Neural cell (in vitro differentiated cells): ENCODE measurements at regions not wholly inside any gene's neighbourhood (a gene's known extent, or its start where the extent isn't known, plus 50 kb on each side); places are given as distances from the start of the nearest gene placed in this dataset.

Experiments used
- H2AFZ ChIP-seq: fragments of 200-600, 300-800 bp; sonication (generic), shearing (Covaris generic); 2 replicates; pipeline ENCODE4 v1.6.0; 2014; ENCODE audit warnings: low read depth, mild to moderate bottlenecking, antibody characterized with exemption, low read length, moderate library complexity
- H3F3A ChIP-seq: fragments of 200-600 bp; shearing (Covaris generic); 2 replicates; pipeline ENCODE4 v1.6.1; 2016; ENCODE audit warnings: mild to moderate bottlenecking, moderate library complexity, mixed read lengths, antibody characterized with exemption, low read length; ENCODE audit not compliant: insufficient read depth, poor library complexity, severe bottlenecking
- H3K27ac ChIP-seq: fragments of 200-600, 300-800 bp; sonication (generic), shearing (Covaris generic); 2 replicates; pipeline ENCODE4 v1.5.1; 2014; ENCODE audit warnings: mild to moderate bottlenecking, low read length, moderate library complexity
- H3K27me3 ChIP-seq: fragments of 300-800, 200-600 bp; sonication (generic), shearing (Covaris generic); 2 replicates; pipeline ENCODE4 v1.6.0; 2014; ENCODE audit warnings: mild to moderate bottlenecking, low read depth, low read length, moderate library complexity; ENCODE audit not compliant: insufficient read depth
- H3K36me3 ChIP-seq: fragments of 300-800, 200-600 bp; sonication (generic), shearing (Covaris generic); 2 replicates; pipeline ENCODE4 v1.5.1; 2014; ENCODE audit warnings: mild to moderate bottlenecking, antibody characterized with exemption, low read length, moderate library complexity; ENCODE audit not compliant: insufficient read depth
- H3K4me2 ChIP-seq: fragments of 300-800, 200-600 bp; sonication (generic), shearing (Covaris generic); 2 replicates; pipeline ENCODE4 v1.6.0; 2014; ENCODE audit warnings: mild to moderate bottlenecking, low read length
- H3K4me3 ChIP-seq: fragments of 300-800, 200-600 bp; sonication (generic), shearing (Covaris generic); 2 replicates; pipeline ENCODE4 v1.5.1; 2014; ENCODE audit warnings: mild to moderate bottlenecking, low read length, moderate library complexity
- H3K79me2 ChIP-seq: fragments of 200-600 bp; shearing (Covaris generic); replicated peaks from 2 replicates; pipeline ENCODE4 v1.6.0; 2014; ENCODE audit warnings: mild to moderate bottlenecking, low read length, moderate library complexity; ENCODE audit not compliant: insufficient read depth
- H3K9ac ChIP-seq: fragments of 300-800, 200-600 bp; sonication (generic), shearing (Covaris generic); 2 replicates; pipeline ENCODE4 v1.6.1; 2016; ENCODE audit warnings: mild to moderate bottlenecking, low read length, mixed read lengths
- H3K9me2 ChIP-seq: fragments of 200-600 bp; shearing (Covaris generic); 2 replicates; pipeline ENCODE4 v1.6.1; 2016; ENCODE audit warnings: mild to moderate bottlenecking, low read length, mixed read lengths; ENCODE audit not compliant: insufficient read depth
- H3K9me3 ChIP-seq: fragments of 200-600, 300-800 bp; sonication (generic), shearing (Covaris generic); 2 replicates; pipeline ENCODE4 v1.6.1; 2016; ENCODE audit warnings: mild to moderate bottlenecking, mixed run types, low read length, moderate library complexity, mixed read lengths
- H4K20me1 ChIP-seq: fragments of 200-600 bp; shearing (Covaris generic); 2 replicates; pipeline ENCODE4 v1.6.1; 2016; ENCODE audit warnings: mild to moderate bottlenecking, mixed run types; ENCODE audit not compliant: insufficient read depth
- EP300 ChIP-seq: fragments of 450-650 bp; conservative IDR thresholded peaks from 2 replicates; pipeline ENCODE4 v1.6.1; 2014; ENCODE audit warnings: antibody characterized with exemption, mild to moderate bottlenecking, moderate library complexity; ENCODE audit not compliant: poor library complexity, severe bottlenecking
- EZH2 ChIP-seq: fragments of 200-600, 300-800 bp; shearing (Covaris generic), sonication (generic); IDR thresholded peaks from 2 replicates; pipeline ENCODE4 v1.6.1; 2014; ENCODE audit warnings: antibody characterized with exemption, low read length, borderline replicate concordance, mild to moderate bottlenecking; ENCODE audit not compliant: insufficient read depth, poor library complexity, severe bottlenecking
- MXI1 ChIP-seq: fragments of 450-650 bp; conservative IDR thresholded peaks from 2 replicates; pipeline ENCODE4 v1.6.1; 2014; ENCODE audit warnings: antibody characterized with exemption, mild to moderate bottlenecking; ENCODE audit not compliant: poor library complexity, severe bottlenecking
- POLR2AphosphoS5 ChIP-seq: IDR thresholded peaks from 2 replicates; pipeline ENCODE4 v1.6.1; 2012
- RAD21 ChIP-seq: fragments of 450-650 bp; conservative IDR thresholded peaks from 2 replicates; pipeline ENCODE4 v1.6.1; 2014; ENCODE audit warnings: antibody characterized with exemption, mild to moderate bottlenecking, moderate library complexity
- SMC3 ChIP-seq: fragments of 450-650 bp; conservative IDR thresholded peaks from 2 replicates; pipeline ENCODE4 v1.6.1; 2014; ENCODE audit warnings: antibody characterized with exemption, mild to moderate bottlenecking, moderate library complexity; ENCODE audit not compliant: poor library complexity
- TAF1 ChIP-seq: IDR thresholded peaks from 2 replicates; pipeline ENCODE4 v1.6.1; 2012; ENCODE audit warnings: low read depth
- TF ChIP-seq, protein P1 (sequence below): IDR thresholded peaks from 2 replicates; pipeline ENCODE4 v1.6.1; 2012; ENCODE audit warnings: borderline replicate concordance
- TF ChIP-seq, protein P2 (sequence below): fragments of 450-650 bp; IDR thresholded peaks from 2 replicates; pipeline ENCODE4 v1.5.1; 2014; ENCODE audit warnings: antibody characterized with exemption, mild to moderate bottlenecking, moderate library complexity; ENCODE audit not compliant: poor library complexity, severe bottlenecking

DNA sequence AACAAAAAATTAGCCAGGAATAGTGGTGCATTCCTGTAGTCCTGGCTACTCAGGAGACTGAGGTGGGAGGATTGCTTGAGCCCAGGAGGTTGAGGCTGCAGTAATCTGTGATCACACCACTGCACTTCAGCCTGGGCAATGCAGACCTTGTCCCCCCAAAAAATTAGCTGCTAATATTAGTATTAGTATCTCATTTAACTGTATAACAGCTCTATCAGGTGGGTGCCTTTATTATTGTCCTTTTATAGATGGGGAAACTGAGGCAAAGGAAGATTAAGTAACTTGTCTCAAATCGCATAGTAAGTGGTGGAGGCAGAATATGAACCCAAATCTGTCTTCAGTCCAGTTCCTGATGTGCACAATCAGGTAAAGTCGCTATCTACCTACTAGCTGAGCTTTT, 142.3 kb upstream of the CRY1 start:
- H3K36me3 ChIP-seq = no peaks in the 10 kb centered on the region
- H3K9ac ChIP-seq = no peak overlapping the region

DNA sequence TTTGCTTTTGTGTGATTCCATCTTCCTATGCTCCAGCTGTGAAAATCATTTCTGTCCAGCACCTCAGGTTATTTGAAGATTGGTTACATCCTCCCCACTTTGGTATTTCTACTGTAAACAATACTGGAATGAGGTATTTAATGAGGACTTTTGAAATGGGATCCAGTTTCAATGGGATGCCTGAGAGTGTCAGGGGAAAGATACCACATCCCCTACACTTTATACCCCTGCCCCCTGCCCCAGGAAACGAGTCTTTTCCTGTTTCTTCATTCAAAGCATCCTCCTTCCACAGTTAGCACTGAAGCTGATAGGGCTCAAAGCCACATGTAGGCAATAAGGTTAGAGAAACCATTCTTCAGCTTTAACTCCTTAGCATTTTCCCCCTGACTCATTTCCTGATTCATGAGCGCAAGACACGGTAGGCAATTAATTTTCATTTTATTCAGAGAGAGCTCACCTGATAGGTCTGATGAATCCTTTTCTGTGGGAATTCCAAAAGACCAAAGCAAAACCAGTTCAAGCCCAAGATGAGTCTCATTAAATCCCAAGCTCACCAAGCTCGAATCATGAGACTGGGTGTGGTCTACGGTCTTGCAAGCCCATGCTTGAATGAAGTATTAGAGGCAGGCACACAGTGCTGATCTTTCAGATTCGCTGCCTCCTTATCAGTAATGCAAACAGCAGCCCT, 143.6 kb upstream of the CRY1 start:
- Histone ChIP-seq H3K9ac (no peak overlapping the region), H3K79me2 (no peaks in the 10 kb centered on the region), H2AFZ (no peak overlapping the region), H4K20me1 (no peaks in the 10 kb centered on the region), H3K4me3 (no peak overlapping the region), H3K9me2 (no peaks in the 10 kb centered on the region), H3K36me3 (no peaks in the 10 kb centered on the region), H3K4me2 (no peak overlapping the region), H3K27ac (no peak overlapping the region), H3K9me3 (no peaks in the 10 kb centered on the region), H3K27me3 (no peaks in the 10 kb centered on the region), H3F3A (no peaks in the 10 kb centered on the region)
- TF ChIP-seq TAF1 = no peak
- TF ChIP-seq MXI1 = no peak
- no peak for TF ChIP-seq SMC3
- no peak for TF ChIP-seq RAD21
- no peak for TF ChIP-seq EZH2
- TF ChIP-seq EP300 = no peak
- TF ChIP-seq, protein P1, sequence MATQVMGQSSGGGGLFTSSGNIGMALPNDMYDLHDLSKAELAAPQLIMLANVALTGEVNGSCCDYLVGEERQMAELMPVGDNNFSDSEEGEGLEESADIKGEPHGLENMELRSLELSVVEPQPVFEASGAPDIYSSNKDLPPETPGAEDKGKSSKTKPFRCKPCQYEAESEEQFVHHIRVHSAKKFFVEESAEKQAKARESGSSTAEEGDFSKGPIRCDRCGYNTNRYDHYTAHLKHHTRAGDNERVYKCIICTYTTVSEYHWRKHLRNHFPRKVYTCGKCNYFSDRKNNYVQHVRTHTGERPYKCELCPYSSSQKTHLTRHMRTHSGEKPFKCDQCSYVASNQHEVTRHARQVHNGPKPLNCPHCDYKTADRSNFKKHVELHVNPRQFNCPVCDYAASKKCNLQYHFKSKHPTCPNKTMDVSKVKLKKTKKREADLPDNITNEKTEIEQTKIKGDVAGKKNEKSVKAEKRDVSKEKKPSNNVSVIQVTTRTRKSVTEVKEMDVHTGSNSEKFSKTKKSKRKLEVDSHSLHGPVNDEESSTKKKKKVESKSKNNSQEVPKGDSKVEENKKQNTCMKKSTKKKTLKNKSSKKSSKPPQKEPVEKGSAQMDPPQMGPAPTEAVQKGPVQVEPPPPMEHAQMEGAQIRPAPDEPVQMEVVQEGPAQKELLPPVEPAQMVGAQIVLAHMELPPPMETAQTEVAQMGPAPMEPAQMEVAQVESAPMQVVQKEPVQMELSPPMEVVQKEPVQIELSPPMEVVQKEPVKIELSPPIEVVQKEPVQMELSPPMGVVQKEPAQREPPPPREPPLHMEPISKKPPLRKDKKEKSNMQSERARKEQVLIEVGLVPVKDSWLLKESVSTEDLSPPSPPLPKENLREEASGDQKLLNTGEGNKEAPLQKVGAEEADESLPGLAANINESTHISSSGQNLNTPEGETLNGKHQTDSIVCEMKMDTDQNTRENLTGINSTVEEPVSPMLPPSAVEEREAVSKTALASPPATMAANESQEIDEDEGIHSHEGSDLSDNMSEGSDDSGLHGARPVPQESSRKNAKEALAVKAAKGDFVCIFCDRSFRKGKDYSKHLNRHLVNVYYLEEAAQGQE = no peak
- no peak for TF ChIP-seq POLR2AphosphoS5
- TF ChIP-seq, protein P2, sequence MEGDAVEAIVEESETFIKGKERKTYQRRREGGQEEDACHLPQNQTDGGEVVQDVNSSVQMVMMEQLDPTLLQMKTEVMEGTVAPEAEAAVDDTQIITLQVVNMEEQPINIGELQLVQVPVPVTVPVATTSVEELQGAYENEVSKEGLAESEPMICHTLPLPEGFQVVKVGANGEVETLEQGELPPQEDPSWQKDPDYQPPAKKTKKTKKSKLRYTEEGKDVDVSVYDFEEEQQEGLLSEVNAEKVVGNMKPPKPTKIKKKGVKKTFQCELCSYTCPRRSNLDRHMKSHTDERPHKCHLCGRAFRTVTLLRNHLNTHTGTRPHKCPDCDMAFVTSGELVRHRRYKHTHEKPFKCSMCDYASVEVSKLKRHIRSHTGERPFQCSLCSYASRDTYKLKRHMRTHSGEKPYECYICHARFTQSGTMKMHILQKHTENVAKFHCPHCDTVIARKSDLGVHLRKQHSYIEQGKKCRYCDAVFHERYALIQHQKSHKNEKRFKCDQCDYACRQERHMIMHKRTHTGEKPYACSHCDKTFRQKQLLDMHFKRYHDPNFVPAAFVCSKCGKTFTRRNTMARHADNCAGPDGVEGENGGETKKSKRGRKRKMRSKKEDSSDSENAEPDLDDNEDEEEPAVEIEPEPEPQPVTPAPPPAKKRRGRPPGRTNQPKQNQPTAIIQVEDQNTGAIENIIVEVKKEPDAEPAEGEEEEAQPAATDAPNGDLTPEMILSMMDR = no peak

More for the DNA sequence above, 142.3 kb upstream of the CRY1 start:
- no peaks in the 10 kb centered on the region for H3K9me3 ChIP-seq
- no peak overlapping the region for H3K4me3 ChIP-seq
- no peaks in the 10 kb centered on the region for H3F3A ChIP-seq
- no peaks in the 10 kb centered on the region for H4K20me1 ChIP-seq
- H3K79me2 ChIP-seq = no peaks in the 10 kb centered on the region
- no peak overlapping the region for H3K27ac ChIP-seq
- no peak overlapping the region for H3K4me2 ChIP-seq
- H3K27me3 ChIP-seq = no peaks in the 10 kb centered on the region
- no peak overlapping the region for H2AFZ ChIP-seq
- no peaks in the 10 kb centered on the region for H3K9me2 ChIP-seq
- TF ChIP-seq TAF1 = no peak
- no peak for TF ChIP-seq SMC3
- no peak for TF ChIP-seq EZH2
- TF ChIP-seq MXI1 = no peak
- no peak for TF ChIP-seq EP300
- no peak for TF ChIP-seq POLR2AphosphoS5
- no peak for TF ChIP-seq RAD21
- TF ChIP-seq, protein P1 = no peak
- TF ChIP-seq, protein P2 = no peak
